Hepatocyte (in vitro differentiated cells): ENCODE measurements at regions not wholly inside any gene's neighbourhood (a gene's known extent, or its start where the extent isn't known, plus 50 kb on each side); places are given as distances from the start of the nearest gene placed in this dataset.

ENCODE experiments used
- CTCF ChIP-seq: fragments of 200-600 bp; sonication (generic); IDR thresholded peaks from 2 replicates; pipeline ENCODE4 v1.5.1; 2016; ENCODE audit warnings: antibody characterized with exemption, mild to moderate bottlenecking; ENCODE audit not compliant: poor library complexity
- EZH2 ChIP-seq: fragments of 200-600 bp; sonication (generic); IDR thresholded peaks from 2 replicates; pipeline ENCODE4 v1.6.1; 2016; ENCODE audit warnings: antibody characterized with exemption, mild to moderate bottlenecking, borderline replicate concordance

- TF ChIP-seq CTCF (no peak), EZH2 (no peak)
Measured at GRCh38 chr3:15858547-15859506, 61.0 kb upstream of the ANKRD28 start.
